H1 (cell line): ENCODE measurements at regions not wholly inside any gene's neighbourhood (a gene's known extent, or its start where the extent isn't known, plus 50 kb on each side); places are given as distances from the start of the nearest gene placed in this dataset.

Experiments used
- RAD21 ChIP-seq, 2 experiments: IDR thresholded peaks in 1 of 2; conservative IDR thresholded peaks in 1 of 2; 2 replicates each; pipeline ENCODE4 v1.6.1; 2011; ENCODE audit warnings: low read depth in 2 of 2, low read length in 2 of 2, improper control_type of control experiment in 1 of 2, inconsistent platforms in 1 of 2, mild to moderate bottlenecking in 1 of 2, moderate library complexity in 1 of 2
- SRF ChIP-seq: IDR thresholded peaks from 2 replicates; pipeline ENCODE4 v1.6.1; 2011; ENCODE audit warnings: mild to moderate bottlenecking, low read depth, low read length, moderate library complexity
- TF ChIP-seq, protein P1 (sequence below): fragments of 300-600 bp; sonication (generic); IDR thresholded peaks from 2 replicates; pipeline ENCODE4 v1.7.1; 2012; ENCODE audit warnings: low read length, moderate library complexity, mild to moderate bottlenecking, inconsistent platforms; ENCODE audit not compliant: insufficient replicate concordance

DNA sequence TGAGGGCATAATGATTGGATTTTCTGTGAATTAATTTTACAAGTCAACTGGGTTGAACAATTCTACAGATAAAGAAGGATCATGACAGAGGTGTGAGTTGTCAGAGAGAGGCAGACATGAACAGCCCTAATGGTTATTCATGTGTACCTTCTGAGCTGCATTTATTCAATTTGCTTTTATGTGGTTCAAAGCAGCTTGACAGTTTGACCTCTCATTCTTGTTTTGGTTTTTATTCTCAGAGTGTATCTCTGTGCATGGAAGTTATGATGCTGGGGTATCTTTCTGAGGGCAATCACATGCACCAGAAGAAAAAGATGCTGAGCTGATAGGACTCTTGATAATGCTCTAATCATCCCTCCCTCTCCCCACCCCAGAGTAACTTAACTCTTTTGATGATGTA, 169.3 kb upstream of the NPY2R start (continued):
- no peak for TF ChIP-seq SRF
- TF ChIP-seq, protein P1, sequence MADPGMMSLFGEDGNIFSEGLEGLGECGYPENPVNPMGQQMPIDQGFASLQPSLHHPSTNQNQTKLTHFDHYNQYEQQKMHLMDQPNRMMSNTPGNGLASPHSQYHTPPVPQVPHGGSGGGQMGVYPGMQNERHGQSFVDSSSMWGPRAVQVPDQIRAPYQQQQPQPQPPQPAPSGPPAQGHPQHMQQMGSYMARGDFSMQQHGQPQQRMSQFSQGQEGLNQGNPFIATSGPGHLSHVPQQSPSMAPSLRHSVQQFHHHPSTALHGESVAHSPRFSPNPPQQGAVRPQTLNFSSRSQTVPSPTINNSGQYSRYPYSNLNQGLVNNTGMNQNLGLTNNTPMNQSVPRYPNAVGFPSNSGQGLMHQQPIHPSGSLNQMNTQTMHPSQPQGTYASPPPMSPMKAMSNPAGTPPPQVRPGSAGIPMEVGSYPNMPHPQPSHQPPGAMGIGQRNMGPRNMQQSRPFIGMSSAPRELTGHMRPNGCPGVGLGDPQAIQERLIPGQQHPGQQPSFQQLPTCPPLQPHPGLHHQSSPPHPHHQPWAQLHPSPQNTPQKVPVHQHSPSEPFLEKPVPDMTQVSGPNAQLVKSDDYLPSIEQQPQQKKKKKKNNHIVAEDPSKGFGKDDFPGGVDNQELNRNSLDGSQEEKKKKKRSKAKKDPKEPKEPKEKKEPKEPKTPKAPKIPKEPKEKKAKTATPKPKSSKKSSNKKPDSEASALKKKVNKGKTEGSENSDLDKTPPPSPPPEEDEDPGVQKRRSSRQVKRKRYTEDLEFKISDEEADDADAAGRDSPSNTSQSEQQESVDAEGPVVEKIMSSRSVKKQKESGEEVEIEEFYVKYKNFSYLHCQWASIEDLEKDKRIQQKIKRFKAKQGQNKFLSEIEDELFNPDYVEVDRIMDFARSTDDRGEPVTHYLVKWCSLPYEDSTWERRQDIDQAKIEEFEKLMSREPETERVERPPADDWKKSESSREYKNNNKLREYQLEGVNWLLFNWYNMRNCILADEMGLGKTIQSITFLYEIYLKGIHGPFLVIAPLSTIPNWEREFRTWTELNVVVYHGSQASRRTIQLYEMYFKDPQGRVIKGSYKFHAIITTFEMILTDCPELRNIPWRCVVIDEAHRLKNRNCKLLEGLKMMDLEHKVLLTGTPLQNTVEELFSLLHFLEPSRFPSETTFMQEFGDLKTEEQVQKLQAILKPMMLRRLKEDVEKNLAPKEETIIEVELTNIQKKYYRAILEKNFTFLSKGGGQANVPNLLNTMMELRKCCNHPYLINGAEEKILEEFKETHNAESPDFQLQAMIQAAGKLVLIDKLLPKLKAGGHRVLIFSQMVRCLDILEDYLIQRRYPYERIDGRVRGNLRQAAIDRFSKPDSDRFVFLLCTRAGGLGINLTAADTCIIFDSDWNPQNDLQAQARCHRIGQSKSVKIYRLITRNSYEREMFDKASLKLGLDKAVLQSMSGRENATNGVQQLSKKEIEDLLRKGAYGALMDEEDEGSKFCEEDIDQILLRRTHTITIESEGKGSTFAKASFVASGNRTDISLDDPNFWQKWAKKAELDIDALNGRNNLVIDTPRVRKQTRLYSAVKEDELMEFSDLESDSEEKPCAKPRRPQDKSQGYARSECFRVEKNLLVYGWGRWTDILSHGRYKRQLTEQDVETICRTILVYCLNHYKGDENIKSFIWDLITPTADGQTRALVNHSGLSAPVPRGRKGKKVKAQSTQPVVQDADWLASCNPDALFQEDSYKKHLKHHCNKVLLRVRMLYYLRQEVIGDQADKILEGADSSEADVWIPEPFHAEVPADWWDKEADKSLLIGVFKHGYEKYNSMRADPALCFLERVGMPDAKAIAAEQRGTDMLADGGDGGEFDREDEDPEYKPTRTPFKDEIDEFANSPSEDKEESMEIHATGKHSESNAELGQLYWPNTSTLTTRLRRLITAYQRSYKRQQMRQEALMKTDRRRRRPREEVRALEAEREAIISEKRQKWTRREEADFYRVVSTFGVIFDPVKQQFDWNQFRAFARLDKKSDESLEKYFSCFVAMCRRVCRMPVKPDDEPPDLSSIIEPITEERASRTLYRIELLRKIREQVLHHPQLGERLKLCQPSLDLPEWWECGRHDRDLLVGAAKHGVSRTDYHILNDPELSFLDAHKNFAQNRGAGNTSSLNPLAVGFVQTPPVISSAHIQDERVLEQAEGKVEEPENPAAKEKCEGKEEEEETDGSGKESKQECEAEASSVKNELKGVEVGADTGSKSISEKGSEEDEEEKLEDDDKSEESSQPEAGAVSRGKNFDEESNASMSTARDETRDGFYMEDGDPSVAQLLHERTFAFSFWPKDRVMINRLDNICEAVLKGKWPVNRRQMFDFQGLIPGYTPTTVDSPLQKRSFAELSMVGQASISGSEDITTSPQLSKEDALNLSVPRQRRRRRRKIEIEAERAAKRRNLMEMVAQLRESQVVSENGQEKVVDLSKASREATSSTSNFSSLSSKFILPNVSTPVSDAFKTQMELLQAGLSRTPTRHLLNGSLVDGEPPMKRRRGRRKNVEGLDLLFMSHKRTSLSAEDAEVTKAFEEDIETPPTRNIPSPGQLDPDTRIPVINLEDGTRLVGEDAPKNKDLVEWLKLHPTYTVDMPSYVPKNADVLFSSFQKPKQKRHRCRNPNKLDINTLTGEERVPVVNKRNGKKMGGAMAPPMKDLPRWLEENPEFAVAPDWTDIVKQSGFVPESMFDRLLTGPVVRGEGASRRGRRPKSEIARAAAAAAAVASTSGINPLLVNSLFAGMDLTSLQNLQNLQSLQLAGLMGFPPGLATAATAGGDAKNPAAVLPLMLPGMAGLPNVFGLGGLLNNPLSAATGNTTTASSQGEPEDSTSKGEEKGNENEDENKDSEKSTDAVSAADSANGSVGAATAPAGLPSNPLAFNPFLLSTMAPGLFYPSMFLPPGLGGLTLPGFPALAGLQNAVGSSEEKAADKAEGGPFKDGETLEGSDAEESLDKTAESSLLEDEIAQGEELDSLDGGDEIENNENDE = no peak
- no peak for TF ChIP-seq RAD21 (IDR thresholded peaks at IDR 0.05 in 1 of 2, conservative IDR thresholded peaks at IDR 0.05 in 1 of 2; ENCODE audit: low read depth in 2 of 2, low read length in 2 of 2)
